ENCODE measurements at regions not wholly inside any gene's neighbourhood (a gene's known extent, or its start where the extent isn't known, plus 50 kb on each side); places are given as distances from the start of the nearest gene placed in this dataset.

GRCh38 chr12:85657836-85658630 lies 178.2 kb downstream of the RASSF9 start:
- intact Hi-C loops (cut with DNase I): no loop called here
- ATAC-seq (no peak), DNase-seq (ENCODE audit: low spot score) (no peak)

- DNase-seq (ENCODE audit: low spot score) (no peak), ATAC-seq (no peak)
- intact Hi-C loops (cut with DNase I): no loop called here
These were observed 176.3 kb downstream of the RASSF9 start for GRCh38 chr12:85659754-85660530.

GRCh38 chr12:85661461-85662206 lies 174.6 kb downstream of the RASSF9 start:
- intact Hi-C loops (cut with DNase I): no loop called here
- ATAC-seq (no peak), DNase-seq (ENCODE audit: low spot score) (no peak)

GRCh38 chr12:85662207-85662602 lies 174.0 kb downstream of the RASSF9 start:
- no peak for DNase-seq (ENCODE audit: low spot score)
- intact Hi-C loops (cut with DNase I): no loop called here
- no peak for ATAC-seq

- DNase-seq (ENCODE audit: low spot score) (no peak), ATAC-seq (no peak)
- intact Hi-C loops (cut with DNase I): no loop called here
These were observed 172.6 kb downstream of the RASSF9 start for GRCh38 chr12:85663631-85664030.

- intact Hi-C loops (cut with DNase I): no loop called here
- no peak for DNase-seq (ENCODE audit: low spot score)
- ATAC-seq: no peak
These were observed 171.8 kb downstream of the RASSF9 start for GRCh38 chr12:85664429-85664828.

- DNase-seq (ENCODE audit: low spot score) (no peak), ATAC-seq (no peak)
- intact Hi-C loops (cut with DNase I): no loop called here
These were observed 166.3 kb downstream of the RASSF9 start for GRCh38 chr12:85669911-85670310.

GRCh38 chr12:85672436-85672835 lies 163.8 kb downstream of the RASSF9 start:
- intact Hi-C loops (cut with DNase I): no loop called here
- no peak for DNase-seq (ENCODE audit: low spot score)
- ATAC-seq: no peak

GRCh38 chr12:85673921-85674420 lies 162.2 kb downstream of the RASSF9 start:
- ATAC-seq: no peak
- no peak for DNase-seq (ENCODE audit: low spot score)
- intact Hi-C loops (cut with DNase I): no loop called here

GRCh38 chr12:85676816-85677749 lies 159.1 kb downstream of the RASSF9 start:
- intact Hi-C loops (cut with DNase I): no loop called here
- no peak for ATAC-seq
- DNase-seq (ENCODE audit: low spot score): no peak

GRCh38 chr12:85679296-85679695 lies 156.9 kb downstream of the RASSF9 start:
- no peak for ATAC-seq
- intact Hi-C loops (cut with DNase I): no loop called here
- DNase-seq (ENCODE audit: low spot score): no peak

GRCh38 chr12:85680881-85681280 lies 155.3 kb downstream of the RASSF9 start:
- intact Hi-C loops (cut with DNase I): no loop called here
- DNase-seq (ENCODE audit: low spot score) (no peak), ATAC-seq (no peak)

- no peak for DNase-seq (ENCODE audit: low spot score)
- no peak for ATAC-seq
- intact Hi-C loops (cut with DNase I): no loop called here
These were observed 154.9 kb downstream of the RASSF9 start for GRCh38 chr12:85681333-85681732.

GRCh38 chr12:85683051-85683450 lies 153.2 kb downstream of the RASSF9 start:
- DNase-seq (ENCODE audit: low spot score): no peak
- ATAC-seq: no peak
- intact Hi-C loops (cut with DNase I): no loop called here

- DNase-seq (ENCODE audit: low spot score): no peak
- intact Hi-C loops (cut with DNase I): no loop called here
- no peak for ATAC-seq
These were observed 147.4 kb downstream of the RASSF9 start for GRCh38 chr12:85688837-85689236.

- intact Hi-C loops (cut with DNase I): no loop called here
- ATAC-seq: no peak
These were observed 146.1 kb downstream of the RASSF9 start for GRCh38 chr12:85690146-85690545.

GRCh38 chr12:85693093-85693665 lies 143.0 kb downstream of the RASSF9 start:
- intact Hi-C loops (cut with DNase I): no loop called here
- ATAC-seq (no peak), DNase-seq (ENCODE audit: low spot score) (no peak)

More at GRCh38 chr12:85690146-85690545, 146.1 kb downstream of the RASSF9 start:
- DNase-seq (ENCODE audit: low spot score): no peak

GRCh38 chr12:85695097-85695715 lies 141.0 kb downstream of the RASSF9 start:
- no peak for ATAC-seq

More at GRCh38 chr12:85695097-85695715, 141.0 kb downstream of the RASSF9 start:
- DNase-seq (ENCODE audit: low spot score): no peak
- intact Hi-C loops (cut with DNase I): no loop called here

All from sciatic nerve (tissue), 2 donors.